ENCODE measurements at regions not wholly inside any gene's neighbourhood (a gene's known extent, or its start where the extent isn't known, plus 50 kb on each side); places are given as distances from the start of the nearest gene placed in this dataset.

GRCh38 chr2:16408331-16409005, 257.2 kb downstream of the CYRIA start:
- DNase-seq = no peak
- Histone ChIP-seq H3K4me1 (ENCODE audit: insufficient read depth, low read length) (no peaks in the 10 kb centered on the region), H3K36me3 (ENCODE audit: insufficient read depth, low read length) (no peaks in the 10 kb centered on the region), H3K27ac (ENCODE audit: low read depth, low read length) (no peak overlapping the region), H3K9me3 (ENCODE audit: low read length) (no peaks in the 10 kb centered on the region), H3K27me3 (ENCODE audit: insufficient read depth, low read length, poor library complexity, severe bottlenecking) (no peaks in the 10 kb centered on the region), H3K4me3 (ENCODE audit: low read length) (no peak overlapping the region)
- Mint-ChIP-seq H3K4me3 (no peak overlapping the region), H3K27ac (no peak overlapping the region), H3K36me3 (no peaks in the 10 kb centered on the region), H3K9me3 (no peaks in the 10 kb centered on the region), H3K4me1 (no peaks in the 10 kb centered on the region), H3K27me3 (no peaks in the 10 kb centered on the region)
- POLR2A ChIA-PET = no interaction called here
- CTCF ChIA-PET = no interaction called here

GRCh38 chr2:16407358-16407757, 258.3 kb downstream of the CYRIA start:
- Mint-ChIP-seq H3K27ac (no peak overlapping the region), H3K9me3 (no peaks in the 10 kb centered on the region), H3K4me3 (no peak overlapping the region), H3K27me3 (no peaks in the 10 kb centered on the region), H3K36me3 (no peaks in the 10 kb centered on the region), H3K4me1 (no peaks in the 10 kb centered on the region)
- POLR2A ChIA-PET = no interaction called here
- CTCF ChIA-PET = no interaction called here
- Histone ChIP-seq H3K4me3 (ENCODE audit: low read length) (no peak overlapping the region), H3K27ac (ENCODE audit: low read depth, low read length) (no peak overlapping the region), H3K36me3 (ENCODE audit: insufficient read depth, low read length) (no peaks in the 10 kb centered on the region), H3K9me3 (ENCODE audit: low read length) (no peaks in the 10 kb centered on the region), H3K27me3 (ENCODE audit: insufficient read depth, low read length, poor library complexity, severe bottlenecking) (no peaks in the 10 kb centered on the region), H3K4me1 (ENCODE audit: insufficient read depth, low read length) (no peaks in the 10 kb centered on the region)
- no peak for DNase-seq

GRCh38 chr2:16406496-16407289, 258.9 kb downstream of the CYRIA start:
- Mint-ChIP-seq H3K4me3 (no peak overlapping the region), H3K27me3 (no peaks in the 10 kb centered on the region), H3K9me3 (peaks cover 0 to 2% (median 0%) of the 10 kb centered on the region in 5 donors), H3K27ac (no peak overlapping the region), H3K36me3 (no peaks in the 10 kb centered on the region), H3K4me1 (no peaks in the 10 kb centered on the region)
- Histone ChIP-seq H3K9me3 (ENCODE audit: low read length) (no peaks in the 10 kb centered on the region), H3K27ac (ENCODE audit: low read depth, low read length) (no peak overlapping the region), H3K4me3 (ENCODE audit: low read length) (no peak overlapping the region), H3K36me3 (ENCODE audit: insufficient read depth, low read length) (no peaks in the 10 kb centered on the region), H3K4me1 (ENCODE audit: insufficient read depth, low read length) (no peaks in the 10 kb centered on the region), H3K27me3 (ENCODE audit: insufficient read depth, low read length, poor library complexity, severe bottlenecking) (no peaks in the 10 kb centered on the region)
- POLR2A ChIA-PET = no interaction called here
- no peak for DNase-seq
- CTCF ChIA-PET = no interaction called here

GRCh38 chr2:16405551-16405950, 260.1 kb downstream of the CYRIA start:
- ChIA-PET CTCF (no interaction called here), POLR2A (no interaction called here)
- Histone ChIP-seq H3K36me3 (ENCODE audit: insufficient read depth, low read length) (no peaks in the 10 kb centered on the region), H3K27me3 (ENCODE audit: insufficient read depth, low read length, poor library complexity, severe bottlenecking) (no peaks in the 10 kb centered on the region), H3K9me3 (ENCODE audit: low read length) (no peaks in the 10 kb centered on the region), H3K4me3 (ENCODE audit: low read length) (no peak overlapping the region), H3K27ac (ENCODE audit: low read depth, low read length) (no peak overlapping the region), H3K4me1 (ENCODE audit: insufficient read depth, low read length) (no peaks in the 10 kb centered on the region)
- no peak for DNase-seq
- Mint-ChIP-seq H3K27me3 (no peaks in the 10 kb centered on the region), H3K9me3 (peaks cover 0 to 2% (median 0%) of the 10 kb centered on the region in 5 donors), H3K4me1 (no peaks in the 10 kb centered on the region), H3K4me3 (no peak overlapping the region), H3K36me3 (no peaks in the 10 kb centered on the region), H3K27ac (no peak overlapping the region)

- no peaks in the 10 kb centered on the region for H3K27me3 Mint-ChIP-seq
- DNase-seq = no peak
Observed at GRCh38 chr2:16404551-16405300, 260.9 kb downstream of the CYRIA start.

GRCh38 chr2:16404146-16404545, 261.5 kb downstream of the CYRIA start:
- H3K27me3 ChIP-seq (ENCODE audit: insufficient read depth, low read length, poor library complexity, severe bottlenecking) = no peaks in the 10 kb centered on the region
- ChIA-PET CTCF (no interaction called here), POLR2A (no interaction called here)
- no peak overlapping the region for H3K4me3 ChIP-seq (ENCODE audit: low read length)
- DNase-seq = no peak
- no peaks in the 10 kb centered on the region for H3K9me3 ChIP-seq (ENCODE audit: low read length)
- H3K27ac Mint-ChIP-seq = no peak overlapping the region
- no peak overlapping the region for H3K27ac ChIP-seq (ENCODE audit: low read depth, low read length)
- peaks cover 0 to 2% (median 0%) of the 10 kb centered on the region in 5 donors for H3K9me3 Mint-ChIP-seq
- no peak overlapping the region for H3K4me3 Mint-ChIP-seq
- H3K4me1 Mint-ChIP-seq = no peaks in the 10 kb centered on the region
- H3K4me1 ChIP-seq (ENCODE audit: insufficient read depth, low read length) = no peaks in the 10 kb centered on the region
- no peaks in the 10 kb centered on the region for H3K36me3 Mint-ChIP-seq
- H3K27me3 Mint-ChIP-seq = no peaks in the 10 kb centered on the region
- no peaks in the 10 kb centered on the region for H3K36me3 ChIP-seq (ENCODE audit: insufficient read depth, low read length)

More at GRCh38 chr2:16404551-16405300, 260.9 kb downstream of the CYRIA start:
- Mint-ChIP-seq H3K36me3 (no peaks in the 10 kb centered on the region), H3K9me3 (peaks cover 0 to 2% (median 0%) of the 10 kb centered on the region in 5 donors), H3K4me3 (no peak overlapping the region), H3K4me1 (no peaks in the 10 kb centered on the region), H3K27ac (no peak overlapping the region)
- Histone ChIP-seq H3K36me3 (ENCODE audit: insufficient read depth, low read length) (no peaks in the 10 kb centered on the region), H3K4me3 (ENCODE audit: low read length) (no peak overlapping the region), H3K27me3 (ENCODE audit: insufficient read depth, low read length, poor library complexity, severe bottlenecking) (no peaks in the 10 kb centered on the region), H3K27ac (ENCODE audit: low read depth, low read length) (no peak overlapping the region), H3K9me3 (ENCODE audit: low read length) (no peaks in the 10 kb centered on the region), H3K4me1 (ENCODE audit: insufficient read depth, low read length) (no peaks in the 10 kb centered on the region)
- POLR2A ChIA-PET = no interaction called here
- CTCF ChIA-PET = no interaction called here

- Histone ChIP-seq H3K36me3 (ENCODE audit: insufficient read depth, low read length) (no peaks in the 10 kb centered on the region), H3K27ac (ENCODE audit: low read depth, low read length) (no peak overlapping the region), H3K9me3 (ENCODE audit: low read length) (no peaks in the 10 kb centered on the region), H3K4me1 (ENCODE audit: insufficient read depth, low read length) (no peaks in the 10 kb centered on the region), H3K27me3 (ENCODE audit: insufficient read depth, low read length, poor library complexity, severe bottlenecking) (no peaks in the 10 kb centered on the region), H3K4me3 (ENCODE audit: low read length) (no peak overlapping the region)
- Mint-ChIP-seq H3K9me3 (peaks cover 0 to 2% (median 0%) of the 10 kb centered on the region in 5 donors), H3K27ac (no peak overlapping the region), H3K4me3 (no peak overlapping the region), H3K36me3 (no peaks in the 10 kb centered on the region), H3K4me1 (no peaks in the 10 kb centered on the region), H3K27me3 (no peaks in the 10 kb centered on the region)
- ChIA-PET CTCF (no interaction called here), POLR2A (no interaction called here)
- no peak for DNase-seq
Observed at GRCh38 chr2:16402891-16403290, 262.7 kb downstream of the CYRIA start.

GRCh38 chr2:16401761-16402300, 263.8 kb downstream of the CYRIA start:
- DNase-seq = no peak
- H3K4me1 ChIP-seq (ENCODE audit: insufficient read depth, low read length) = no peaks in the 10 kb centered on the region
- no peaks in the 10 kb centered on the region for H3K9me3 ChIP-seq (ENCODE audit: low read length)
- Mint-ChIP-seq H3K4me3 (no peak overlapping the region), H3K27ac (no peak overlapping the region), H3K9me3 (peaks cover 0 to 2% (median 0%) of the 10 kb centered on the region in 5 donors), H3K36me3 (no peaks in the 10 kb centered on the region), H3K27me3 (no peaks in the 10 kb centered on the region), H3K4me1 (no peaks in the 10 kb centered on the region)
- no peak overlapping the region for H3K4me3 ChIP-seq (ENCODE audit: low read length)
- CTCF ChIA-PET = no interaction called here
- H3K27ac ChIP-seq (ENCODE audit: low read depth, low read length) = no peak overlapping the region
- H3K36me3 ChIP-seq (ENCODE audit: insufficient read depth, low read length) = no peaks in the 10 kb centered on the region
- no peaks in the 10 kb centered on the region for H3K27me3 ChIP-seq (ENCODE audit: insufficient read depth, low read length, poor library complexity, severe bottlenecking)
- POLR2A ChIA-PET = no interaction called here
